ENCODE measurements at regions not wholly inside any gene's neighbourhood (a gene's known extent, or its start where the extent isn't known, plus 50 kb on each side); places are given as distances from the start of the nearest gene placed in this dataset.

GRCh38 chr1:22317231-22317919, 134.3 kb upstream of the ZBTB40 start:
- DNase-seq = peak; percentile 12 to 13
- H3K4me1 Mint-ChIP-seq (ENCODE audit: low read depth) = no peaks in the 10 kb centered on the region
- ATAC-seq (replicated peaks in 1 of 2) = no peak
- no peaks in the 10 kb centered on the region for H3K9me3 Mint-ChIP-seq
- no peak overlapping the region for H3K4me3 Mint-ChIP-seq
- peaks cover 19% of the 10 kb centered on the region for H3K27me3 Mint-ChIP-seq (ENCODE audit: low read depth)
- no peak overlapping the region for H3K27ac Mint-ChIP-seq
- no peaks in the 10 kb centered on the region for H3K36me3 Mint-ChIP-seq (ENCODE audit: insufficient read depth in 2 of 2)

- Mint-ChIP-seq H3K36me3 (ENCODE audit: insufficient read depth in 2 of 2) (no peaks in the 10 kb centered on the region), H3K4me1 (ENCODE audit: low read depth) (no peaks in the 10 kb centered on the region), H3K9me3 (no peaks in the 10 kb centered on the region), H3K27me3 (ENCODE audit: low read depth) (peaks cover 19% of the 10 kb centered on the region), H3K4me3 (no peak overlapping the region), H3K27ac (no peak overlapping the region)
- DNase-seq = no peak
- no peak for ATAC-seq (replicated peaks in 1 of 2)
Observed at GRCh38 chr1:22317920-22318243, 133.8 kb upstream of the ZBTB40 start.

- ATAC-seq (replicated peaks in 1 of 2) (no peak), DNase-seq (no peak)
- Mint-ChIP-seq H3K9me3 (no peaks in the 10 kb centered on the region), H3K4me3 (no peak overlapping the region), H3K27me3 (ENCODE audit: low read depth) (peaks cover 19% of the 10 kb centered on the region), H3K27ac (no peak overlapping the region), H3K36me3 (ENCODE audit: insufficient read depth in 2 of 2) (no peaks in the 10 kb centered on the region), H3K4me1 (ENCODE audit: low read depth) (no peaks in the 10 kb centered on the region)
Observed at GRCh38 chr1:22318279-22318981, 133.2 kb upstream of the ZBTB40 start.

GRCh38 chr1:22319608-22320007, 132.0 kb upstream of the ZBTB40 start:
- H3K27ac Mint-ChIP-seq = no peak overlapping the region
- ATAC-seq (replicated peaks in 1 of 2) = no peak
- no peaks in the 10 kb centered on the region for H3K36me3 Mint-ChIP-seq (ENCODE audit: insufficient read depth in 2 of 2)
- H3K4me3 Mint-ChIP-seq = no peak overlapping the region
- no peaks in the 10 kb centered on the region for H3K4me1 Mint-ChIP-seq (ENCODE audit: low read depth)
- no peak for DNase-seq
- H3K27me3 Mint-ChIP-seq (ENCODE audit: low read depth) = peaks cover 12% of the 10 kb centered on the region
- H3K9me3 Mint-ChIP-seq = no peaks in the 10 kb centered on the region

- Mint-ChIP-seq H3K4me1 (ENCODE audit: low read depth) (no peaks in the 10 kb centered on the region), H3K4me3 (no peak overlapping the region), H3K27me3 (ENCODE audit: low read depth) (peaks cover 7% of the 10 kb centered on the region), H3K9me3 (no peaks in the 10 kb centered on the region), H3K27ac (no peak overlapping the region), H3K36me3 (ENCODE audit: insufficient read depth in 2 of 2) (no peaks in the 10 kb centered on the region)
- DNase-seq = no peak
- no peak for ATAC-seq (replicated peaks in 1 of 2)
Observed at GRCh38 chr1:22320587-22321344, 130.9 kb upstream of the ZBTB40 start.

GRCh38 chr1:22321917-22322316, 129.7 kb upstream of the ZBTB40 start:
- Mint-ChIP-seq H3K27ac (no peak overlapping the region), H3K4me3 (no peak overlapping the region), H3K27me3 (ENCODE audit: low read depth) (peaks cover 7% of the 10 kb centered on the region), H3K9me3 (no peaks in the 10 kb centered on the region), H3K36me3 (ENCODE audit: insufficient read depth in 2 of 2) (no peaks in the 10 kb centered on the region), H3K4me1 (ENCODE audit: low read depth) (no peaks in the 10 kb centered on the region)
- DNase-seq = no peak
- ATAC-seq (replicated peaks in 1 of 2) = no peak

- Mint-ChIP-seq H3K27me3 (ENCODE audit: low read depth) (peaks cover 7% of the 10 kb centered on the region), H3K9me3 (no peaks in the 10 kb centered on the region), H3K36me3 (ENCODE audit: insufficient read depth in 2 of 2) (no peaks in the 10 kb centered on the region), H3K4me3 (no peak overlapping the region), H3K27ac (no peak overlapping the region), H3K4me1 (ENCODE audit: low read depth) (no peaks in the 10 kb centered on the region)
- ATAC-seq (replicated peaks in 1 of 2) (no peak), DNase-seq (no peak)
Observed at GRCh38 chr1:22323141-22323845, 128.4 kb upstream of the ZBTB40 start.

GRCh38 chr1:22323846-22324504, 127.7 kb upstream of the ZBTB40 start:
- Mint-ChIP-seq H3K27me3 (ENCODE audit: low read depth) (peaks cover 4% of the 10 kb centered on the region), H3K9me3 (no peaks in the 10 kb centered on the region), H3K4me3 (no peak overlapping the region), H3K4me1 (ENCODE audit: low read depth) (no peaks in the 10 kb centered on the region), H3K36me3 (ENCODE audit: insufficient read depth in 2 of 2) (no peaks in the 10 kb centered on the region), H3K27ac (no peak overlapping the region)
- ATAC-seq (replicated peaks in 1 of 2) (no peak), DNase-seq (no peak)

DNA sequence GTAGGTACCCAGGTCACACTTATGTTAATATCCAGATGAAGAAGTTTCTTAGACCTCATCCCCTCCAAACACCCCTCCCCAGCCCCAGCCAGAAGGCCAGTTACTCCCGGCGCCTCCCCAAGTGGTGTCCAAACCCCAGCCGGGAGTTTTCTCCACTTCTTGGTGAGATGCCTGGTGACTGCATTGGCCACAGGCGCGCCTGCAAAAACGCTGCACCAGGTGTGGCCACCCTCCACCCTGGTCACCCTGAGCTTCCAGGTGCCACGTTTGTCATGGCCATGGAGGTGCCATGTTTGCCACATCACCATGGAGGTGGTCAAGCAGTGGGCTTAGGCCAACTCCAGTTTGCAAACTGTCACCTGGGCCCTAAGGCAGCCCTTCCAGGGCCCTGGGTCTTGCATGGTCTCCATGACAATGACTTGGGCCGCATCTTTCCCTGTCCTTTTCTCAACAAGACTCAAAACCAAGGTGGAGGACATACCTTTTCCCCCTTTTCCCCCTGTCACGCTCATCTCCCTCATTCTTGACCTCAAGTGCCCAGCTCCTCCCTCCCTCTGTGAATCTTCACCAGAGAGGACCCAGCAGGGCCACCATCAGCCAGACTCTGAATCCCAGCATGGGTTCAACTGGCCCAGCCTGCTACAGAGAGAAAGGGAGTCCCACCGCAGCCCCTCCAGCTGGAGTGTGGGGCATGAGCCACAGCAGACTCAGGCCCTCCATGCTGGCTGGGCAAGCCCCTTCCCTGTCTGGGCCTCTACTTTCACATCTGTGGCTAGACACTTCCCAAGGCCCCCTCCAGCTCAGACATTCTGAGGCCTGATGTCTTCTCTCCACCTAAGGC, 125.9 kb upstream of the ZBTB40 start:
- Mint-ChIP-seq H3K27me3 (ENCODE audit: low read depth) (no peaks in the 10 kb centered on the region), H3K4me1 (ENCODE audit: low read depth) (no peaks in the 10 kb centered on the region)
- no peak for ATAC-seq (replicated peaks in 1 of 2)

DNA sequence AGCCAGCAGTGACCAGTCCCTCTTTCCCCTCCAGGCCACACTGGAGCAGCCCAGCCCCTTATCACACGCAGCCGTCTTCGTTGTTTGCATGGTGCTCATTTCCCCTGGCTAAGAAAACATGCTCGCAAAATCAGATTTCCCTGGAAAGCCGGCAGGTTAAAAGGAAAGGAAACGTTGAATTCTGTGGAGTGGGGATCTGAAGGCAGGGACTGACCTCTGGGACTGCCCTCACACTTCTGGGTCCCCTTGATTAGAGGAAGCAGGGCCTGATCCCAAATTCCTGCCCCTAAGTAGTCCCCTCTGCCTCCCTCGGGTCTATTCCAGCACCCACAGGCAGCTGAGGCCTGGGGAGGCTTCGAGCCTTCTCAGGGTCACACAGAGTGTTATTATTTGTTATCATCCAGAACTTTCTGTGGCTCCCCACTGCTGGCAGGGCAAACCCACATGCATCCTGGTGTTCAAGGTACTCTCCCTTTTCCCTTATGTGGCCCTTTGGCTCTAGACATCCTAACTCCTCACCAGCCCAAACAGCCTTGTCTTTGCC, 125.2 kb upstream of the ZBTB40 start:
- Mint-ChIP-seq H3K4me1 (ENCODE audit: low read depth) (no peaks in the 10 kb centered on the region), H3K9me3 (no peaks in the 10 kb centered on the region), H3K27me3 (ENCODE audit: low read depth) (no peaks in the 10 kb centered on the region), H3K27ac (no peak overlapping the region), H3K36me3 (ENCODE audit: insufficient read depth in 2 of 2) (no peaks in the 10 kb centered on the region), H3K4me3 (no peak overlapping the region)
- ATAC-seq (replicated peaks in 1 of 2) = no peak
- no peak for DNase-seq

More for the DNA sequence above, 125.9 kb upstream of the ZBTB40 start:
- no peak for DNase-seq
- no peaks in the 10 kb centered on the region for H3K9me3 Mint-ChIP-seq
- H3K4me3 Mint-ChIP-seq = no peak overlapping the region
- H3K27ac Mint-ChIP-seq = no peak overlapping the region
- H3K36me3 Mint-ChIP-seq (ENCODE audit: insufficient read depth in 2 of 2) = no peaks in the 10 kb centered on the region

GRCh38 chr1:22326931-22327330, 124.7 kb upstream of the ZBTB40 start:
- ATAC-seq (replicated peaks in 1 of 2) = no peak
- Mint-ChIP-seq H3K27me3 (ENCODE audit: low read depth) (no peaks in the 10 kb centered on the region), H3K9me3 (no peaks in the 10 kb centered on the region), H3K27ac (no peak overlapping the region), H3K4me1 (ENCODE audit: low read depth) (no peaks in the 10 kb centered on the region), H3K4me3 (no peak overlapping the region), H3K36me3 (ENCODE audit: insufficient read depth in 2 of 2) (no peaks in the 10 kb centered on the region)
- DNase-seq = no peak

GRCh38 chr1:22327411-22327810, 124.2 kb upstream of the ZBTB40 start:
- Mint-ChIP-seq H3K27ac (no peak overlapping the region), H3K36me3 (ENCODE audit: insufficient read depth in 2 of 2) (no peaks in the 10 kb centered on the region), H3K4me3 (no peak overlapping the region), H3K27me3 (ENCODE audit: low read depth) (no peaks in the 10 kb centered on the region), H3K4me1 (ENCODE audit: low read depth) (no peaks in the 10 kb centered on the region), H3K9me3 (no peaks in the 10 kb centered on the region)
- DNase-seq (no peak), ATAC-seq (replicated peaks in 1 of 2) (no peak)

All from activated T-cell treated with anti-CD3 and anti-CD28 coated beads, Interleukin-2, amount 50 U/mL, for 72 hours (primary cell).